Neural cell (in vitro differentiated cells): ENCODE measurements at regions not wholly inside any gene's neighbourhood (a gene's known extent, or its start where the extent isn't known, plus 50 kb on each side); places are given as distances from the start of the nearest gene placed in this dataset.

Source experiments
- CTCF ChIP-seq: fragments of 450-650 bp; IDR thresholded peaks from 2 replicates; pipeline ENCODE4 v1.5.1; 2014; ENCODE audit warnings: antibody characterized with exemption, mild to moderate bottlenecking, moderate library complexity; ENCODE audit not compliant: poor library complexity, severe bottlenecking
- POLR2AphosphoS5 ChIP-seq: IDR thresholded peaks from 2 replicates; pipeline ENCODE4 v1.6.1; 2012

- TF ChIP-seq POLR2AphosphoS5 (no peak), CTCF (no peak)
These were observed 448.1 kb upstream of the PODXL start for GRCh38 chr7:132004529-132004928.
